ENCODE measurements at regions not wholly inside any gene's neighbourhood (a gene's known extent, or its start where the extent isn't known, plus 50 kb on each side); places are given as distances from the start of the nearest gene placed in this dataset.

DNA sequence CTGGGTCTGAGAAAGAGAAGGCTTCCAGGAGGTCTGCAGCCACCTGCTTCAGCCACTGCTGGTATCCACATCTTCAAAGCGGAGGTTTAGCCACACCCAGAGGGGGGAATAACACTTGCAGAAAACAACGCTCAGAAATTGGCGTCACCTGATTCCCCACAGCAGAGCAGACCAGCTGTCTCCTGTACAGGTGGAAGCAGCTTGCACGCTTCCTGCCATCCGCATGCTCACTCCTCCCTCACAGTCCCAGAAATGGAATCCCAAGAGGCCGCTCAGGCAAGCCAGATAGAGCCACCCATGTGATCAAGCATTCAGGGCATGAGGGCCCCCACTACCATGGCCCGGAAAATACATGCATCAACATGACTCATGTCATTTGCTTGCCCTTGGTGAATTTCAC is 112.2 kb upstream of the DIO3 start:
- ChIA-PET CTCF (no interaction called here), POLR2A (ENCODE audit: low non-redundant PET) (no interaction called here)
- no peak overlapping the region for H3K4me3 ChIP-seq (ENCODE audit: low read depth, low read length, poor library complexity, severe bottlenecking)
- intact Hi-C loops (cut with micrococcal nuclease; ENCODE audit: unreplicated experiment): no loop called here
- no peaks in the 10 kb centered on the region for H3K4me1 ChIP-seq (ENCODE audit: insufficient read depth, low read length, poor library complexity, severe bottlenecking)
- no peak for TF ChIP-seq EZH2 (IDR thresholded peaks at IDR 0.05; ENCODE audit: borderline replicate concordance, low read depth, low read length, poor library complexity, severe bottlenecking)
- no peak for TF ChIP-seq CTCF (conservative IDR thresholded peaks at IDR 0.05; ENCODE audit: low read depth, low read length)
- H3K27me3 ChIP-seq (replicated peaks; ENCODE audit: insufficient read depth, low read depth, low read length, poor library complexity): peaks cover 60% of the 10 kb centered on the region
- no peaks in the 10 kb centered on the region for H3K9me3 ChIP-seq (ENCODE audit: low read depth, low read length, poor library complexity, severe bottlenecking)
- no peak overlapping the region for H3K27ac ChIP-seq (ENCODE audit: low read depth, low read length, poor library complexity, severe bottlenecking)
- no peaks in the 10 kb centered on the region for H3K36me3 ChIP-seq (ENCODE audit: insufficient read depth, low read length, poor library complexity, severe bottlenecking)
- no TSS peak for BruUV-seq (replicated peaks)
- DNase-seq (ENCODE audit: low spot score): no peak

- no peak for DNase-seq (ENCODE audit: low spot score)
- Histone ChIP-seq H3K9me3 (ENCODE audit: low read depth, low read length, poor library complexity, severe bottlenecking) (no peaks in the 10 kb centered on the region), H3K27me3 (replicated peaks; ENCODE audit: insufficient read depth, low read depth, low read length, poor library complexity) (peaks cover 62% of the 10 kb centered on the region), H3K4me1 (ENCODE audit: insufficient read depth, low read length, poor library complexity, severe bottlenecking) (no peaks in the 10 kb centered on the region), H3K36me3 (ENCODE audit: insufficient read depth, low read length, poor library complexity, severe bottlenecking) (no peaks in the 10 kb centered on the region), H3K4me3 (ENCODE audit: low read depth, low read length, poor library complexity, severe bottlenecking) (no peak overlapping the region), H3K27ac (ENCODE audit: low read depth, low read length, poor library complexity, severe bottlenecking) (no peak overlapping the region)
- intact Hi-C loops (cut with micrococcal nuclease; ENCODE audit: unreplicated experiment): no loop called here
- ChIA-PET POLR2A (ENCODE audit: low non-redundant PET) (no interaction called here), CTCF (no interaction called here)
- no TSS peak for BruUV-seq (replicated peaks)
- TF ChIP-seq CTCF (conservative IDR thresholded peaks at IDR 0.05; ENCODE audit: low read depth, low read length) (no peak), EZH2 (IDR thresholded peaks at IDR 0.05; ENCODE audit: borderline replicate concordance, low read depth, low read length, poor library complexity, severe bottlenecking) (no peak)
Measured at GRCh38 chr14:101451166-101451565, 110.1 kb upstream of the DIO3 start.

DNA sequence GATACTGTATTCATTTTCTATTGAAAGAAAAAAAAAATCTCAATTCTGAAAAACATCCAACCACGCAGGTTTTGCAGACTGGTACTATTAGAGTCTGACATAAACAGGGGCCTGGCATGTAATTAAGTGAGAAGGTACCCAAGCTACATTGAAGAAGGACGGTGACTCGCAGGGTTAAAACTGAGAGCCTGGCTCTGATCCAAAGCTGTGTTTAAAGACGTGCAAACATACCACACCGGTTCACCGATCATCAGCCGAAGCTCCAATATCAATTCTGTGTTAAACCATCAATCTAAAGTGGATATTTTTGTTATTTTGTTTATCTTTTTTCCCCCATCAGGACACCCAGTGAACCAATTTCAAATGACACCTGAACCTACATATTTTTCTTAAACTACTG is 108.1 kb upstream of the DIO3 start:
- DNase-seq (ENCODE audit: low spot score): no peak
- CTCF ChIA-PET: no interaction called here
- no peak overlapping the region for H3K4me3 ChIP-seq (ENCODE audit: low read depth, low read length, poor library complexity, severe bottlenecking)
- intact Hi-C loops (cut with micrococcal nuclease; ENCODE audit: unreplicated experiment): no loop called here
- BruUV-seq (replicated peaks): no TSS peak
- H3K27me3 ChIP-seq (replicated peaks; ENCODE audit: insufficient read depth, low read depth, low read length, poor library complexity): peaks cover 64% of the 10 kb centered on the region
- H3K27ac ChIP-seq (ENCODE audit: low read depth, low read length, poor library complexity, severe bottlenecking): no peak overlapping the region
- TF ChIP-seq CTCF (conservative IDR thresholded peaks at IDR 0.05; ENCODE audit: low read depth, low read length) (no peak), EZH2 (IDR thresholded peaks at IDR 0.05; ENCODE audit: borderline replicate concordance, low read depth, low read length, poor library complexity, severe bottlenecking) (no peak)
- H3K4me1 ChIP-seq (ENCODE audit: insufficient read depth, low read length, poor library complexity, severe bottlenecking): no peaks in the 10 kb centered on the region
- H3K36me3 ChIP-seq (ENCODE audit: insufficient read depth, low read length, poor library complexity, severe bottlenecking): no peaks in the 10 kb centered on the region
- no peaks in the 10 kb centered on the region for H3K9me3 ChIP-seq (ENCODE audit: low read depth, low read length, poor library complexity, severe bottlenecking)
- POLR2A ChIA-PET (ENCODE audit: low non-redundant PET): no interaction called here

All from A673 (cell line).